Lung microvascular endothelial cell (primary cell): ENCODE measurements at regions not wholly inside any gene's neighbourhood (a gene's known extent, or its start where the extent isn't known, plus 50 kb on each side); places are given as distances from the start of the nearest gene placed in this dataset.
"Not testable (repeated sequence)": the region's sequence is repeated elsewhere in the genome, so short reads cannot be mapped to it uniquely, and the experiment has no call there.

Experiments used
- DNase-seq, 2 donors: peaks; one replicate each; pipeline versions ENCODE4 v3.0.0 to v3.0.0-alpha.2; 2010; ENCODE audit warnings: low read depth in 2 of 2

GRCh38 chr22:23464796-23465195 is 115.3 kb downstream of the IGLL1 start:
- DNase-seq = not testable (repeated sequence)

GRCh38 chr22:23460517-23461031 is 119.5 kb downstream of the IGLL1 start:
- not testable (repeated sequence) for DNase-seq

GRCh38 chr22:23459645-23460516 is 120.2 kb downstream of the IGLL1 start:
- DNase-seq = not testable (repeated sequence)

GRCh38 chr22:23458663-23459541 is 121.2 kb downstream of the IGLL1 start:
- DNase-seq = no peak

GRCh38 chr22:23457380-23457985 is 122.6 kb downstream of the IGLL1 start:
- no peak for DNase-seq

GRCh38 chr22:23456666-23457379 is 123.3 kb downstream of the IGLL1 start:
- DNase-seq = not testable (repeated sequence)

GRCh38 chr22:23454345-23454744 is 125.7 kb downstream of the IGLL1 start:
- DNase-seq = not testable (repeated sequence)

- no peak for DNase-seq
These were observed 126.8 kb downstream of the IGLL1 start for GRCh38 chr22:23453277-23453676.

- DNase-seq = no peak
These were observed 127.7 kb downstream of the IGLL1 start for GRCh38 chr22:23452231-23453010.

GRCh38 chr22:23451452-23452230 is 128.4 kb downstream of the IGLL1 start:
- DNase-seq = not testable (repeated sequence)

- not testable (repeated sequence) for DNase-seq
These were observed 129.3 kb downstream of the IGLL1 start for GRCh38 chr22:23450821-23451220.

- DNase-seq = no peak
These were observed 129.7 kb downstream of the IGLL1 start for GRCh38 chr22:23450434-23450795.

- DNase-seq = not testable (repeated sequence)
These were observed 130.2 kb downstream of the IGLL1 start for GRCh38 chr22:23449748-23450433.

GRCh38 chr22:23448499-23449288 is 131.4 kb downstream of the IGLL1 start:
- not testable (repeated sequence) for DNase-seq

- no peak for DNase-seq
These were observed 133.2 kb downstream of the IGLL1 start for GRCh38 chr22:23446796-23447350.

- not testable (repeated sequence) for DNase-seq
These were observed 133.9 kb downstream of the IGLL1 start for GRCh38 chr22:23446194-23446593.

GRCh38 chr22:23443905-23444304 is 136.2 kb downstream of the IGLL1 start:
- DNase-seq = not testable (repeated sequence)

GRCh38 chr22:23439581-23439980 is 140.5 kb downstream of the IGLL1 start:
- not testable (repeated sequence) for DNase-seq
